ENCODE measurements at regions not wholly inside any gene's neighbourhood (a gene's known extent, or its start where the extent isn't known, plus 50 kb on each side); places are given as distances from the start of the nearest gene placed in this dataset.

- H3K27ac Mint-ChIP-seq: no peak overlapping the region
- DNase-seq: no peak
- H3K4me1 Mint-ChIP-seq (ENCODE audit: low read depth): 0 out of 2 replicates have a peak, but pooled peaks cover 6% of the 10 kb centered on the region
- H3K27me3 Mint-ChIP-seq (ENCODE audit: insufficient read depth): peaks cover 4% of the 10 kb centered on the region; the same call in 1 of the 2 replicates
- no peak for TF ChIP-seq CTCF (IDR thresholded peaks at IDR 0.05)
- no peaks in the 10 kb centered on the region for H3K9me3 Mint-ChIP-seq
- H3K36me3 Mint-ChIP-seq (ENCODE audit: low read depth): no peaks in the 10 kb centered on the region
- H3K4me3 Mint-ChIP-seq: no peak overlapping the region
These were observed 102.5 kb upstream of the PIEZO2 start for GRCh38 chr18:11251891-11252270.

GRCh38 chr18:11251229-11251890 is 102.0 kb upstream of the PIEZO2 start:
- no peak overlapping the region for H3K4me3 Mint-ChIP-seq
- H3K4me1 Mint-ChIP-seq (ENCODE audit: low read depth): 0 out of 2 replicates have a peak, but pooled peaks cover 6% of the 10 kb centered on the region
- no peak for DNase-seq
- H3K36me3 Mint-ChIP-seq (ENCODE audit: low read depth): no peaks in the 10 kb centered on the region
- no peak for TF ChIP-seq CTCF (IDR thresholded peaks at IDR 0.05)
- no peaks in the 10 kb centered on the region for H3K9me3 Mint-ChIP-seq
- peaks cover 4% of the 10 kb centered on the region; the same call in 1 of the 2 replicates for H3K27me3 Mint-ChIP-seq (ENCODE audit: insufficient read depth)
- no peak overlapping the region for H3K27ac Mint-ChIP-seq

GRCh38 chr18:11249391-11249790 is 100.0 kb upstream of the PIEZO2 start:
- H3K27me3 Mint-ChIP-seq (ENCODE audit: insufficient read depth): peaks cover 4% of the 10 kb centered on the region; the same call in 1 of the 2 replicates
- no peak for TF ChIP-seq CTCF (IDR thresholded peaks at IDR 0.05)
- no peaks in the 10 kb centered on the region for H3K9me3 Mint-ChIP-seq

GRCh38 chr18:11247381-11247970 is 98.1 kb upstream of the PIEZO2 start:
- Mint-ChIP-seq H3K9me3 (no peaks in the 10 kb centered on the region), H3K4me1 (ENCODE audit: low read depth) (0 out of 2 replicates have a peak, but pooled peaks cover 6% of the 10 kb centered on the region)

More at GRCh38 chr18:11249391-11249790, 100.0 kb upstream of the PIEZO2 start:
- Mint-ChIP-seq H3K4me1 (ENCODE audit: low read depth) (0 out of 2 replicates have a peak, but pooled peaks cover 6% of the 10 kb centered on the region), H3K27ac (no peak overlapping the region), H3K4me3 (no peak overlapping the region), H3K36me3 (ENCODE audit: low read depth) (no peaks in the 10 kb centered on the region)
- DNase-seq: no peak

More at GRCh38 chr18:11247381-11247970, 98.1 kb upstream of the PIEZO2 start:
- H3K4me3 Mint-ChIP-seq: no peak overlapping the region
- H3K27ac Mint-ChIP-seq: no peak overlapping the region
- TF ChIP-seq CTCF (IDR thresholded peaks at IDR 0.05): no peak
- H3K27me3 Mint-ChIP-seq (ENCODE audit: insufficient read depth): peaks cover 8% of the 10 kb centered on the region
- no peak for DNase-seq
- no peaks in the 10 kb centered on the region for H3K36me3 Mint-ChIP-seq (ENCODE audit: low read depth)

Measured in HFFc6 (cell line).